Keratinocyte (primary cell): ENCODE measurements at regions not wholly inside any gene's neighbourhood (a gene's known extent, or its start where the extent isn't known, plus 50 kb on each side); places are given as distances from the start of the nearest gene placed in this dataset.

Experiments used
- DNase-seq: peaks from one replicate; pipeline ENCODE4 v3.0.0-alpha.2; 2011; ENCODE audit warnings: low read depth, missing footprints, low spot score
- FAIRE-seq: peaks from 2 replicates; lab custom pipeline; 2011; peaks lifted over from hg19 to GRCh38; lab: Jason Lieb, UNC
- H2AFZ ChIP-seq: 2 replicates; pipeline ENCODE4 v1.6.0; 2012; ENCODE audit warnings: low read length, control low read depth, inconsistent platforms; ENCODE audit not compliant: control insufficient read depth
- H3K27ac ChIP-seq: 2 replicates; pipeline ENCODE4 v1.5.1; 2011; ENCODE audit warnings: low read length; ENCODE audit not compliant: control insufficient read depth, insufficient read depth
- H3K27me3 ChIP-seq: 3 replicates; pipeline ENCODE4 v1.6.0; 2011; ENCODE audit warnings: low read length; ENCODE audit not compliant: control insufficient read depth, insufficient read depth; ENCODE audit errors: extremely low read depth
- H3K36me3 ChIP-seq, 2 experiments: 2 replicates in 1 of 2; 3 replicates in 1 of 2; pipeline ENCODE4 v1.5.1; 2011; ENCODE audit warnings: low read length in 2 of 2, mild to moderate bottlenecking in 1 of 2; ENCODE audit not compliant: control insufficient read depth in 2 of 2, insufficient read depth in 2 of 2; ENCODE audit errors: extremely low read depth in 1 of 2
- H3K4me1 ChIP-seq: 3 replicates; pipeline ENCODE4 v1.5.1; 2011; ENCODE audit warnings: low read length; ENCODE audit not compliant: control insufficient read depth, insufficient read depth; ENCODE audit errors: extremely low read depth
- H3K4me2 ChIP-seq: 3 replicates; pipeline ENCODE4 v1.6.0; 2011; ENCODE audit warnings: low read depth, low read length; ENCODE audit not compliant: control insufficient read depth, insufficient read depth; ENCODE audit errors: extremely low read depth
- H3K4me3 ChIP-seq, 3 experiments: fragments of 200-600 bp in 1 of 3; sonication (generic) in 1 of 3; 2 replicates in 2 of 3; 3 replicates in 1 of 3; pipeline ENCODE4 v1.5.1; 2011 to 2016; ENCODE audit warnings: low read length in 3 of 3, mild to moderate bottlenecking in 3 of 3, control low read depth in 2 of 3, inconsistent platforms in 1 of 3, low read depth in 1 of 3, mixed read lengths in 1 of 3, mixed run types in 1 of 3, moderate library complexity in 1 of 3; ENCODE audit not compliant: control insufficient read depth in 2 of 3, insufficient read depth in 2 of 3; ENCODE audit errors: extremely low read depth in 1 of 3
- H3K79me2 ChIP-seq: 2 replicates; pipeline ENCODE4 v1.6.0; 2012; ENCODE audit warnings: low read length; ENCODE audit not compliant: control insufficient read depth, insufficient read depth
- H3K9ac ChIP-seq: 3 replicates; pipeline ENCODE4 v1.6.0; 2011; ENCODE audit warnings: low read length; ENCODE audit not compliant: control insufficient read depth, insufficient read depth; ENCODE audit errors: extremely low read depth
- H3K9me1 ChIP-seq: 3 replicates; pipeline ENCODE4 v1.6.0; 2011; ENCODE audit warnings: low read length; ENCODE audit not compliant: control insufficient read depth, insufficient read depth; ENCODE audit errors: extremely low read depth
- H3K9me3 ChIP-seq: 2 replicates; pipeline ENCODE4 v1.5.1; 2012; ENCODE audit warnings: low read depth, low read length; ENCODE audit not compliant: control insufficient read depth
- H4K20me1 ChIP-seq: 3 replicates; pipeline ENCODE4 v1.6.0; 2011; ENCODE audit warnings: low read length; ENCODE audit not compliant: control insufficient read depth, insufficient read depth; ENCODE audit errors: extremely low read depth
- EZH2 ChIP-seq: IDR thresholded peaks from one replicate; pipeline ENCODE4 v1.6.1; 2012; ENCODE audit warnings: inconsistent platforms, mild to moderate bottlenecking, low read length, moderate library complexity
- dilution Hi-C: fragments of 300-500 bp; cut with MboI; formaldehyde crosslinking; loops from one replicate; pipeline ENCODE4 v1.7.0; 2020; ENCODE audit warnings: low sequenced_read_pairs; ENCODE audit not compliant: extremely low pct_ligation_motif_present
- TF ChIP-seq, protein P1 (sequence below), 3 experiments: IDR thresholded peaks in 1 of 3; conservative IDR thresholded peaks in 1 of 3; optimal IDR thresholded peaks in 1 of 3; 2 replicates in 2 of 3; 3 replicates in 1 of 3; pipeline versions ENCODE3 to v1.5.1; 2011; ENCODE audit warnings: low read length in 3 of 3, mild to moderate bottlenecking in 3 of 3, moderate library complexity in 2 of 3, control low read depth in 1 of 3, inconsistent platforms in 1 of 3; ENCODE audit not compliant: insufficient read depth in 2 of 3; ENCODE audit errors: extremely low read depth in 1 of 3

DNA sequence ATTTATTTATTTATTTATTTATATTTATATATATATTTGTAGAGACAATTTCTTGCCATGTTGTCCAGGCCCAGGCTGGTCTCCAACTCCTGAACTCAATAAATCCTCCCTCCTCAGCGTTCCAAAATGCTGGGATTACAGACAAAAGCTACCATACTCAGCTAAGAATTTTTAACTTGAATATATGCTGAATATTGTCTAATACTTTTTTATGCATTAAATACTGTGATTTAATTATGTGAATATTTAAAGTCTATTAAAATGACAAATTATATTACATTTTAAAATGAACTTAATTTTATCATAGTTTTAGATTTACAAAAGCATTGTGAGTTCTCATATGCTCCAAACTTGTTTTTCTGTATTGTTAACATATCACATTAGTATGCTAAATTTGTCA lies 1022.4 kb downstream of the GRIK2 start:
- H3K36me3 ChIP-seq = no peaks in the 10 kb centered on the region

DNA sequence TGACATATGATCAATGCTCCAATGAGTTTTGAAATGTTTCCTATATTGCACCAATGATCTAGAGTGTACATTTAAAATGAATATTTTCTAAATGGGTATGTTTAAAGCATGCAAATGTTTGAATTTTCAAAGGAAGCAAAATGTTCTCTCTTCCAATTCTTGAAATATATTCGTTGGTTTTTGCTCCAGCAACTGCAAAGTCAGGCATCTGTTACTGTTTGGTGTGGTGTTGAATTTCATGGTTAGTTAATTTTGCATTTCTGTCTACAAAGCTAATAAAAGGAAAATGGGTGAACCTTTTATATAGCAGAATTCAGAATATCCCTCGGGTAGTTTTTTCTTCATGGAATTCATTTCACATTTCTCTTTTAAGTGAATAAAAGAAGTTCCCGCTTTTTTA lies 1018.3 kb downstream of the GRIK2 start:
- Histone ChIP-seq H3K4me2 (no peak overlapping the region), H2AFZ (no peak overlapping the region), H3K27me3 (no peaks in the 10 kb centered on the region), H3K9me3 (no peaks in the 10 kb centered on the region), H3K9me1 (no peaks in the 10 kb centered on the region), H3K4me3 (no peak overlapping the region), H3K4me1 (no peaks in the 10 kb centered on the region), H3K36me3 (no peaks in the 10 kb centered on the region), H3K9ac (no peak overlapping the region), H4K20me1 (no peaks in the 10 kb centered on the region), H3K79me2 (no peaks in the 10 kb centered on the region), H3K27ac (no peak overlapping the region)
- dilution Hi-C loops = no loop called here
- FAIRE-seq (no peak), DNase-seq (no peak)
- no peak for TF ChIP-seq EZH2
- TF ChIP-seq, protein P1, sequence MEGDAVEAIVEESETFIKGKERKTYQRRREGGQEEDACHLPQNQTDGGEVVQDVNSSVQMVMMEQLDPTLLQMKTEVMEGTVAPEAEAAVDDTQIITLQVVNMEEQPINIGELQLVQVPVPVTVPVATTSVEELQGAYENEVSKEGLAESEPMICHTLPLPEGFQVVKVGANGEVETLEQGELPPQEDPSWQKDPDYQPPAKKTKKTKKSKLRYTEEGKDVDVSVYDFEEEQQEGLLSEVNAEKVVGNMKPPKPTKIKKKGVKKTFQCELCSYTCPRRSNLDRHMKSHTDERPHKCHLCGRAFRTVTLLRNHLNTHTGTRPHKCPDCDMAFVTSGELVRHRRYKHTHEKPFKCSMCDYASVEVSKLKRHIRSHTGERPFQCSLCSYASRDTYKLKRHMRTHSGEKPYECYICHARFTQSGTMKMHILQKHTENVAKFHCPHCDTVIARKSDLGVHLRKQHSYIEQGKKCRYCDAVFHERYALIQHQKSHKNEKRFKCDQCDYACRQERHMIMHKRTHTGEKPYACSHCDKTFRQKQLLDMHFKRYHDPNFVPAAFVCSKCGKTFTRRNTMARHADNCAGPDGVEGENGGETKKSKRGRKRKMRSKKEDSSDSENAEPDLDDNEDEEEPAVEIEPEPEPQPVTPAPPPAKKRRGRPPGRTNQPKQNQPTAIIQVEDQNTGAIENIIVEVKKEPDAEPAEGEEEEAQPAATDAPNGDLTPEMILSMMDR (optimal IDR thresholded peaks at IDR 0.05 in 1 of 3, IDR thresholded peaks at IDR 0.05 in 1 of 3, conservative IDR thresholded peaks at IDR 0.05 in 1 of 3; ENCODE audit: extremely low read depth in 1 of 3, insufficient read depth in 2 of 3, low read length in 3 of 3) = no peak

More for the DNA sequence above, 1022.4 kb downstream of the GRIK2 start:
- H3K9me3 ChIP-seq = no peaks in the 10 kb centered on the region
- H3K27me3 ChIP-seq = no peaks in the 10 kb centered on the region
- FAIRE-seq = no peak
- H3K4me1 ChIP-seq = no peaks in the 10 kb centered on the region
- no peak overlapping the region for H2AFZ ChIP-seq
- no peak overlapping the region for H3K4me2 ChIP-seq
- no peak overlapping the region for H3K4me3 ChIP-seq
- no peak overlapping the region for H3K9ac ChIP-seq
- no peaks in the 10 kb centered on the region for H3K9me1 ChIP-seq
- H3K27ac ChIP-seq = no peak overlapping the region
- H3K79me2 ChIP-seq = no peaks in the 10 kb centered on the region
- dilution Hi-C loops = no loop called here
- H4K20me1 ChIP-seq = no peaks in the 10 kb centered on the region
- no peak for DNase-seq
- TF ChIP-seq, protein P1 (optimal IDR thresholded peaks at IDR 0.05 in 1 of 3, IDR thresholded peaks at IDR 0.05 in 1 of 3, conservative IDR thresholded peaks at IDR 0.05 in 1 of 3; ENCODE audit: extremely low read depth in 1 of 3, insufficient read depth in 2 of 3, low read length in 3 of 3) = no peak
- TF ChIP-seq EZH2 = no peak
